OCI-LY1 (cell line): ENCODE measurements at regions not wholly inside any gene's neighbourhood (a gene's known extent, or its start where the extent isn't known, plus 50 kb on each side); places are given as distances from the start of the nearest gene placed in this dataset.

Experiments used
- H2AFZ ChIP-seq: fragments of 200-600 bp; sonication (generic), shearing (Covaris generic); 2 replicates; pipeline ENCODE4 v1.6.0; 2014; ENCODE audit warnings: antibody characterized with exemption, mild to moderate bottlenecking, low read length
- H3F3A ChIP-seq: fragments of 200-600 bp; sonication (generic), shearing (Covaris generic); 2 replicates; pipeline ENCODE4 v1.6.0; 2014; ENCODE audit warnings: mild to moderate bottlenecking, antibody characterized with exemption, low read length, moderate library complexity; ENCODE audit not compliant: insufficient read depth
- H3K27ac ChIP-seq: fragments of 200-600 bp; sonication (generic); 2 replicates; pipeline ENCODE4 v1.5.1; 2014; ENCODE audit warnings: low read length, mixed run types, mild to moderate bottlenecking, low read depth; ENCODE audit not compliant: poor library complexity, severe bottlenecking
- H3K27me3 ChIP-seq: fragments of 200-600 bp; sonication (generic); 2 replicates; pipeline ENCODE4 v1.6.0; 2014; ENCODE audit warnings: antibody characterized with exemption, mild to moderate bottlenecking, low read length, moderate library complexity; ENCODE audit not compliant: insufficient read depth
- H3K36me3 ChIP-seq: fragments of 200-600 bp; sonication (generic); 2 replicates; pipeline ENCODE4 v1.6.1; 2014; ENCODE audit warnings: mild to moderate bottlenecking, antibody characterized with exemption, low read length, moderate library complexity, mixed read lengths; ENCODE audit not compliant: insufficient read depth
- H3K4me1 ChIP-seq: fragments of 200-600 bp; sonication (generic); 2 replicates; pipeline ENCODE4 v1.5.1; 2014; ENCODE audit warnings: mild to moderate bottlenecking, low read length, moderate library complexity; ENCODE audit not compliant: insufficient read depth, severe bottlenecking
- H3K4me2 ChIP-seq: fragments of 200-600 bp; sonication (generic), shearing (Covaris generic); 2 replicates; pipeline ENCODE4 v1.6.1; 2014; ENCODE audit warnings: low read length
- H3K4me3 ChIP-seq: fragments of 200-600 bp; sonication (generic); 2 replicates; pipeline ENCODE4 v1.5.1; 2014; ENCODE audit warnings: low read length, low read depth, mild to moderate bottlenecking, mixed read lengths; ENCODE audit not compliant: poor library complexity, severe bottlenecking
- H3K79me2 ChIP-seq: fragments of 200-600 bp; shearing (Covaris generic); 2 replicates; pipeline ENCODE4 v1.6.1; 2016; ENCODE audit warnings: mixed run types, low read length, mixed read lengths; ENCODE audit not compliant: insufficient read depth
- H3K9ac ChIP-seq: fragments of 200-600 bp; sonication (generic), shearing (Covaris generic); 2 replicates; pipeline ENCODE4 v1.6.1; 2014; ENCODE audit warnings: mild to moderate bottlenecking, low read length, mixed read lengths
- H3K9me2 ChIP-seq: fragments of 200-600 bp; sonication (generic), shearing (Covaris generic); 2 replicates; pipeline ENCODE4 v1.6.1; 2014; ENCODE audit warnings: low read depth, mild to moderate bottlenecking, low read length, mixed read lengths
- H3K9me3 ChIP-seq: fragments of 200-600 bp; shearing (Covaris generic); 2 replicates; pipeline ENCODE4 v1.6.1; 2014; ENCODE audit warnings: low read length, mixed read lengths
- H4K20me1 ChIP-seq: fragments of 200-600 bp; sonication (generic), shearing (Covaris generic); 2 replicates; pipeline ENCODE4 v1.6.0; 2016; ENCODE audit warnings: mild to moderate bottlenecking, low read length; ENCODE audit not compliant: insufficient read depth
- EZH2 ChIP-seq: fragments of 200-600 bp; sonication (generic), shearing (Covaris generic); IDR thresholded peaks from 2 replicates; pipeline ENCODE4 v1.8.0; 2017; ENCODE audit warnings: borderline replicate concordance, mixed run types, mild to moderate bottlenecking, antibody characterized with exemption, low read length, moderate library complexity, mixed read lengths
- TF ChIP-seq, protein P1 (sequence below): fragments of 200-600 bp; sonication (generic), shearing (Covaris generic); IDR thresholded peaks from 2 replicates; pipeline ENCODE4 v1.5.1; 2017; ENCODE audit warnings: mild to moderate bottlenecking, antibody characterized with exemption, low read length, moderate library complexity, mixed read lengths

DNA sequence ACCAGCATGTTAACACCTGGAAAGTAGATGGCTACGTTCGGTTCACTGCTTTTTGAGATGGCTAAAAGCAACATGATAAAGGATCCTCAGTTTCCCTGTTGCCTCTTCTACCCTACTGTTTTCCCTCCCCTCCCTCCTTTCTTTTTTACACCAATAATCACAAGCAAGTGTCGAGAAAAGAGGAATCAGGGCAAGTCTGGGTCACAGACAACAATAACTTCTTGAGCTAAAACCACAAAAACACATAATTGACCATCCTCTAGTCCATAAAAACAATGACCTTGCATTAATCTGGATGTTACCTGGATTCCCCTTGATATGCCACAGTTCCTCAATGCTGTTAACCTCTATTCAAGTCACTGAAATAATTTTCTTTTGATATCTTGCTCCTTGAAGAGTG is 736.6 kb upstream of the GCFC2 start:
- Histone ChIP-seq H3K4me3 (no peak overlapping the region), H3K9me2 (no peaks in the 10 kb centered on the region), H4K20me1 (no peaks in the 10 kb centered on the region), H3K36me3 (no peaks in the 10 kb centered on the region), H3K9ac (no peak overlapping the region), H3F3A (no peaks in the 10 kb centered on the region), H2AFZ (no peak overlapping the region), H3K4me2 (no peak overlapping the region), H3K79me2 (no peaks in the 10 kb centered on the region), H3K4me1 (peaks cover 23% of the 10 kb centered on the region), H3K27ac (peak overlapping the region; percentile 6), H3K27me3 (no peaks in the 10 kb centered on the region), H3K9me3 (peaks cover 3% of the 10 kb centered on the region; the same call in 1 of the 2 replicates)
- no peak for TF ChIP-seq EZH2
- TF ChIP-seq, protein P1, sequence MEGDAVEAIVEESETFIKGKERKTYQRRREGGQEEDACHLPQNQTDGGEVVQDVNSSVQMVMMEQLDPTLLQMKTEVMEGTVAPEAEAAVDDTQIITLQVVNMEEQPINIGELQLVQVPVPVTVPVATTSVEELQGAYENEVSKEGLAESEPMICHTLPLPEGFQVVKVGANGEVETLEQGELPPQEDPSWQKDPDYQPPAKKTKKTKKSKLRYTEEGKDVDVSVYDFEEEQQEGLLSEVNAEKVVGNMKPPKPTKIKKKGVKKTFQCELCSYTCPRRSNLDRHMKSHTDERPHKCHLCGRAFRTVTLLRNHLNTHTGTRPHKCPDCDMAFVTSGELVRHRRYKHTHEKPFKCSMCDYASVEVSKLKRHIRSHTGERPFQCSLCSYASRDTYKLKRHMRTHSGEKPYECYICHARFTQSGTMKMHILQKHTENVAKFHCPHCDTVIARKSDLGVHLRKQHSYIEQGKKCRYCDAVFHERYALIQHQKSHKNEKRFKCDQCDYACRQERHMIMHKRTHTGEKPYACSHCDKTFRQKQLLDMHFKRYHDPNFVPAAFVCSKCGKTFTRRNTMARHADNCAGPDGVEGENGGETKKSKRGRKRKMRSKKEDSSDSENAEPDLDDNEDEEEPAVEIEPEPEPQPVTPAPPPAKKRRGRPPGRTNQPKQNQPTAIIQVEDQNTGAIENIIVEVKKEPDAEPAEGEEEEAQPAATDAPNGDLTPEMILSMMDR = no peak

DNA sequence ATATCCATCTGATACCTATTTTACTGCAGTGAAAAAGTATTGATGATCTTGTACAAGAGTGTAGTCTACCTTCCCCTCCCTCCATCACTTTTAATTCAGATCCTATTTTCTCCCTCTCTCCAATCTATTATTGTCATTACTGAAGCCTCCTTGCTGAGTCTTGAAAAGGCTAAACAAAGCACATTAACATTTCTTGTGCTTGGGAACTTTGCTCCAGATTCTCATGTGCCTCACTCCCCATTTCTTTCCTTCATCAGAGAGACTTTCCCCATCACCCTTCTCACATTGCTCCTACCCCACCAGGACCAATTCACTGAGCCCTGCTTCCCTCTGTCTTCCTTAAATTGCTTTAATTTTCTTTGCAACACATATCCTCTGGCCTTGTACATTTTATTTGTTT is 736.2 kb upstream of the GCFC2 start:
- no peak overlapping the region for H3K9ac ChIP-seq

DNA sequence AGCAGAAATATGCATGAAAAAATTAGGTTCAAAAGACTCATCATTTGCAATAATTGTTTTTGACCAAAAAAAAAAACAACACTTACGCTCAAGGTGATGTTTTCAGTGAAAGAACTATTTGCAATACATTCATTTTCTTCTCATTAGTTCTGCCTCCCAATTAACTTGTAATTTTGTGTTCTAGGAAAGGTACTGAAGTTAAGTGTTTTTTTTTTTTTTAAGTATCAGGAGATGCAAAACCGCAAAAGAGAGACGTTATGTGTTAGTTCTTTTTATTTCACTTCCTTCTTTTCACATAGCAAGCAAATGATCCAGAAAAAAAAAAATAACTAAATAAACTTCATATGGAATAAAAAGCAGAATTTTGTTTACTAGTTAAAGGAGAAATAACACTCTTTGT is 735.2 kb upstream of the GCFC2 start:
- no peak overlapping the region for H3K27ac ChIP-seq
- H3K4me1 ChIP-seq = peaks cover 23% of the 10 kb centered on the region
- H3K36me3 ChIP-seq = no peaks in the 10 kb centered on the region
- TF ChIP-seq, protein P1 = no peak
- TF ChIP-seq EZH2 = no peak
- H3F3A ChIP-seq = no peaks in the 10 kb centered on the region
- no peaks in the 10 kb centered on the region for H4K20me1 ChIP-seq
- no peak overlapping the region for H2AFZ ChIP-seq
- H3K4me2 ChIP-seq = no peak overlapping the region
- H3K4me3 ChIP-seq = no peak overlapping the region
- no peaks in the 10 kb centered on the region for H3K27me3 ChIP-seq
- H3K9ac ChIP-seq = no peak overlapping the region
- no peaks in the 10 kb centered on the region for H3K9me2 ChIP-seq
- peaks cover 3% of the 10 kb centered on the region; the same call in 1 of the 2 replicates for H3K9me3 ChIP-seq
- no peaks in the 10 kb centered on the region for H3K79me2 ChIP-seq

More for the DNA sequence above, 736.2 kb upstream of the GCFC2 start:
- Histone ChIP-seq H3K4me2 (no peak overlapping the region), H3K4me1 (peaks cover 23% of the 10 kb centered on the region), H2AFZ (no peak overlapping the region), H3K27me3 (no peaks in the 10 kb centered on the region), H3K9me2 (no peaks in the 10 kb centered on the region), H3K9me3 (peaks cover 3% of the 10 kb centered on the region; the same call in 1 of the 2 replicates), H3K36me3 (no peaks in the 10 kb centered on the region), H3K27ac (peak overlapping the region; percentile 6), H3K4me3 (no peak overlapping the region), H4K20me1 (no peaks in the 10 kb centered on the region), H3K79me2 (no peaks in the 10 kb centered on the region), H3F3A (no peaks in the 10 kb centered on the region)
- no peak for TF ChIP-seq EZH2
- TF ChIP-seq, protein P1 = no peak
